MCF 10A (cell line): ENCODE measurements at regions not wholly inside any gene's neighbourhood (a gene's known extent, or its start where the extent isn't known, plus 50 kb on each side); places are given as distances from the start of the nearest gene placed in this dataset.
A peak's percentile ranks its signal among the peaks of the same experiment; 100 is the strongest.
"Not testable (repeated sequence)": the region's sequence is repeated elsewhere in the genome, so short reads cannot be mapped to it uniquely, and the experiment has no call there.

Experiments
- BruUV-seq: library from RNA; stranded (reverse); fragments of 400-500 nt; replicated peaks from 2 replicates; lab custom pipeline; 2021; lab: Mats Ljungman, UMichigan
- CTCF ChIA-PET: fragments of 300-600 bp; sonication (Branson Sonifier 250); formaldehyde crosslinking; extraction: SDS; loops from one replicate; lab custom pipeline; 2021; ENCODE audit warnings: antibody characterized with exemption, inconsistent platforms; lab: Yijun Ruan, JAX
- POLR2A ChIA-PET: fragments of 300-600, 350-650 bp; sonication (Branson Sonifier 250); formaldehyde crosslinking; extraction: SDS; loops from one replicate; lab custom pipeline; 2020; ENCODE audit warnings: antibody characterized with exemption, inconsistent platforms; lab: Yijun Ruan, JAX
- DNase-seq: peaks from one replicate; pipeline ENCODE4 v3.0.0-alpha.2; 2018; ENCODE audit not compliant: unreplicated experiment
- H3K27ac Mint-ChIP-seq: one replicate; pipeline ENCODE4 v1.8.0; 2022; ENCODE audit warnings: mild to moderate bottlenecking, low read depth, mixed read lengths; ENCODE audit not compliant: unreplicated experiment
- H3K27me3 Mint-ChIP-seq: one replicate; pipeline ENCODE4 v1.8.0; 2022; ENCODE audit warnings: mixed read lengths; ENCODE audit not compliant: insufficient read depth, unreplicated experiment
- H3K36me3 Mint-ChIP-seq: one replicate; pipeline ENCODE4 v1.8.0; 2022; ENCODE audit warnings: mild to moderate bottlenecking, moderate library complexity, mixed read lengths; ENCODE audit not compliant: insufficient read depth, unreplicated experiment
- H3K4me1 Mint-ChIP-seq: one replicate; pipeline ENCODE4 v1.8.0; 2022; ENCODE audit warnings: mixed read lengths; ENCODE audit not compliant: insufficient read depth, unreplicated experiment
- H3K4me3 Mint-ChIP-seq: one replicate; pipeline ENCODE4 v1.8.0; 2022; ENCODE audit warnings: mild to moderate bottlenecking, moderate library complexity, mixed read lengths; ENCODE audit not compliant: unreplicated experiment
- H3K9me3 Mint-ChIP-seq: one replicate; pipeline ENCODE4 v1.8.0; 2022; ENCODE audit warnings: mixed read lengths; ENCODE audit not compliant: unreplicated experiment
- CTCF ChIP-seq: fragments of 200-600 bp; IDR thresholded peaks from one replicate; pipeline ENCODE4 v1.8.0; 2022; ENCODE audit warnings: antibody characterized with exemption, mild to moderate bottlenecking; ENCODE audit not compliant: unreplicated experiment
- intact Hi-C: fragments of 100-400 bp; cut with micrococcal nuclease; formaldehyde crosslinking; loops from 2 replicates; pipeline ENCODE4 v1.14.1; 2022

GRCh38 chr2:428591-428990 is 140.7 kb upstream of the ALKAL2 start:
- Mint-ChIP-seq H3K4me1 (peaks cover 20% of the 10 kb centered on the region), H3K27ac (no peak overlapping the region), H3K9me3 (no peaks in the 10 kb centered on the region), H3K27me3 (no peaks in the 10 kb centered on the region), H3K4me3 (no peak overlapping the region), H3K36me3 (no peaks in the 10 kb centered on the region)
- CTCF ChIA-PET, result no interaction called here
- DNase-seq, result no peak
- TF ChIP-seq CTCF, result no peak
- intact Hi-C loops, result no loop called here
- POLR2A ChIA-PET, result no interaction called here
- no TSS peak for BruUV-seq

GRCh38 chr2:426696-427095 is 138.8 kb upstream of the ALKAL2 start:
- CTCF ChIA-PET, H3K27me3 Mint-ChIP-seq, H3K36me3 Mint-ChIP-seq, BruUV-seq, H3K27ac Mint-ChIP-seq, H3K4me3 Mint-ChIP-seq, DNase-seq, POLR2A ChIA-PET, H3K9me3 Mint-ChIP-seq, intact Hi-C loops: not testable (repeated sequence)
- H3K4me1 Mint-ChIP-seq, result peaks cover 22% of the 10 kb centered on the region

GRCh38 chr2:425947-426346 is 138.1 kb upstream of the ALKAL2 start:
- no peak overlapping the region for H3K27ac Mint-ChIP-seq
- H3K9me3 Mint-ChIP-seq, result no peaks in the 10 kb centered on the region
- H3K4me3 Mint-ChIP-seq, result no peak overlapping the region
- POLR2A ChIA-PET, result no interaction called here
- H3K4me1 Mint-ChIP-seq, result peaks cover 22% of the 10 kb centered on the region
- BruUV-seq, result no TSS peak
- no peaks in the 10 kb centered on the region for H3K36me3 Mint-ChIP-seq
- intact Hi-C loops, result no loop called here
- no peak for DNase-seq
- CTCF ChIA-PET, result no interaction called here
- TF ChIP-seq CTCF, result no peak
- no peaks in the 10 kb centered on the region for H3K27me3 Mint-ChIP-seq

- no peak overlapping the region for H3K4me3 Mint-ChIP-seq
- CTCF ChIA-PET, result interaction anchor here (0.7 to 1.6 kb wide), 2 partner anchors 32 to 104 kb away, joined by 3 to 5 read pairs; no protein-coding TSS in a partner anchor
- DNase-seq, result no peak
Measured at GRCh38 chr2:425243-425642, 137.4 kb upstream of the ALKAL2 start.

More at GRCh38 chr2:425243-425642, 137.4 kb upstream of the ALKAL2 start:
- Mint-ChIP-seq H3K36me3 (no peaks in the 10 kb centered on the region), H3K4me1 (peaks cover 22% of the 10 kb centered on the region), H3K27ac (peak overlapping the region; percentile 81), H3K27me3 (no peaks in the 10 kb centered on the region), H3K9me3 (no peaks in the 10 kb centered on the region)
- no peak for TF ChIP-seq CTCF
- BruUV-seq, result no TSS peak
- POLR2A ChIA-PET, result interaction anchor here (0.9 to 1.9 kb wide), 5 partner anchors 10 to 161 kb away, joined by 3 to 5 read pairs (median 4); partner anchors contain the start of gene SH3YL1
- intact Hi-C loops, result no loop called here
